MM.1S (cell line): ENCODE measurements at regions not wholly inside any gene's neighbourhood (a gene's known extent, or its start where the extent isn't known, plus 50 kb on each side); places are given as distances from the start of the nearest gene placed in this dataset.

Experiments used
- EZH2 ChIP-seq: fragments of 300-600 bp; sonication (generic); optimal IDR thresholded peaks from 2 replicates; pipeline ENCODE3; 2017; ENCODE audit warnings: low read depth, mild to moderate bottlenecking, antibody characterized with exemption, low read length, mixed read lengths
- TF ChIP-seq, protein P1 (sequence below): fragments of 300-600 bp; sonication (generic); IDR thresholded peaks from 2 replicates; pipeline ENCODE4 v1.5.1; 2016; ENCODE audit warnings: antibody characterized with exemption, low read length, mixed read lengths

- TF ChIP-seq, protein P1, sequence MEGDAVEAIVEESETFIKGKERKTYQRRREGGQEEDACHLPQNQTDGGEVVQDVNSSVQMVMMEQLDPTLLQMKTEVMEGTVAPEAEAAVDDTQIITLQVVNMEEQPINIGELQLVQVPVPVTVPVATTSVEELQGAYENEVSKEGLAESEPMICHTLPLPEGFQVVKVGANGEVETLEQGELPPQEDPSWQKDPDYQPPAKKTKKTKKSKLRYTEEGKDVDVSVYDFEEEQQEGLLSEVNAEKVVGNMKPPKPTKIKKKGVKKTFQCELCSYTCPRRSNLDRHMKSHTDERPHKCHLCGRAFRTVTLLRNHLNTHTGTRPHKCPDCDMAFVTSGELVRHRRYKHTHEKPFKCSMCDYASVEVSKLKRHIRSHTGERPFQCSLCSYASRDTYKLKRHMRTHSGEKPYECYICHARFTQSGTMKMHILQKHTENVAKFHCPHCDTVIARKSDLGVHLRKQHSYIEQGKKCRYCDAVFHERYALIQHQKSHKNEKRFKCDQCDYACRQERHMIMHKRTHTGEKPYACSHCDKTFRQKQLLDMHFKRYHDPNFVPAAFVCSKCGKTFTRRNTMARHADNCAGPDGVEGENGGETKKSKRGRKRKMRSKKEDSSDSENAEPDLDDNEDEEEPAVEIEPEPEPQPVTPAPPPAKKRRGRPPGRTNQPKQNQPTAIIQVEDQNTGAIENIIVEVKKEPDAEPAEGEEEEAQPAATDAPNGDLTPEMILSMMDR, result no peak
- no peak for TF ChIP-seq EZH2
These were observed 149.5 kb upstream of the SULF2 start for GRCh38 chr20:47934761-47935160.
